NCI-H2081 (cell line): ENCODE measurements at regions not wholly inside any gene's neighbourhood (a gene's known extent, or its start where the extent isn't known, plus 50 kb on each side); places are given as distances from the start of the nearest gene placed in this dataset.
A peak's percentile ranks its signal among the peaks of the same experiment; 100 is the strongest.
"Not testable (repeated sequence)": the region's sequence is repeated elsewhere in the genome, so short reads cannot be mapped to it uniquely, and the experiment has no call there.

Source experiments
- DNase-seq, 2 experiments: peaks; one replicate each; lab custom pipeline; 2025; lab: John Stamatoyannopoulos, UW

DNA sequence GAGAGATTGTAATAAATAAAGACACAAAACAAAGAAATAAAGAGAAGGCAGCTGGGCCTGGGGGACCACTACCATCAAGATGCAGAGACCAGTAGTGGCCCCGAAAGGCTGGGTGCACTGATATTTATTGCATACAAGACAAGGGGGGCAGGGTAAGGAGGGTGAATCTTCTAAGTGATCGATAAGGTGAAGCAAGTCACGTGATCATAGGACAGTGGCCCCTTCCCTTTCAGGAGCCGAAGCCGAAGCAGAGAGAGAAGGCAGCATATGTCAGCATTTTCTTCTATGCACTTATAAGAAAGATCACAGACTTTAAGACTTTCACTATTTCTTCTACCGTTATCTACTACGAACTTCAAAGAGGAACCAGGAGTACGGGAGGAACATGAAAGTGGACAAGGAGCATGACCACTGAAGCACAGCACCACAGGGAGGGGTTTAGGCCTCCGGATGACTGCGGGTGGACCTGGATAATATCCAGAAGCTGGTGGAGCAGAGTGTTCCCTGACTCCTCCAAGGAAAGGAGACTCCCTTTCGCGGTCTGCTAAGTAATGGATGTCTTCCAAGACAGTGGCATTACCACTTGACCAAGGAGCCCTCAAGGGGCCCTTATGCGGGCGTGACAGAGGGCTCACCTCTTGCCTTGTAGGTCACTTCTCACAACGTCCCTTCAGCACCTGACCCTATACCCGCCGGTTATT, 126.4 kb downstream of the RBM46 start:
- not testable (repeated sequence) for DNase-seq

DNA sequence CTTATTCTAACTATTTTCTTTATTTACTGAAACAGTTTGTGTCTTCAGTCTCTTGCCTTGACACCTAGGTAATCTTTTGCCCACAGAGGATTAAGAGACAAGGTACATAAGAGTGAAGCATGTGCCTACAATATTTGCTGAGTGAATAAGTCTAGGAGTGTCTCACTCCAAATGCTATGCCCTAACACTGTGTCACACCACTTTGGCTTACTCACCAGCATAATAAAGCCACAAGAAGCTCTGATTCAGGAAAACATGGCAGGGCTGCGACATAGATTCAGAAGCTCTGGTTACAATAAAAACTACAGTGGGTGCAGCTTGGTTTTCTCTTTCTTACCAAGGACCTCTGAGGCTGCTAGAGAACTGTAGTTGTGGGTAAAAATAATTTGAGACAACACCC, 127.1 kb downstream of the RBM46 start:
- no peak for DNase-seq

DNA sequence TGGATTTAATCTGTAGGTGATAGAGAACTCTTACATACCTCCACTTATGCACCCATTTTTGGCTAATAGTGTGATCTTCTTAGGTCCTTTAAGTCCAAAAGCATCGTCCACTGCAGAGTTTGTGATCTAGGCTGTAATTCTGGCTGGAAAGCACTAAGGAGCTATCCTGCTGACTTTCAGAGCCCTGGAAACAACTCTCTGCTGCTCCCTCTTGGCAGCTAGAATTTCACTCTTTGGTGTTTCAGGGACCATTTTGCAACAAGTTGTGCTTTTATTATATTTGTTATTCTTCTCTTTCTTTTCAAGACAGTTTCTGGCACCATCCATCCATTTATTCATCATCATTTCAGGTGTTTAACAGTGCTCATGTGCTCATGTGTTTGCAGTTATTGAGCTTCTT, 130.0 kb downstream of the RBM46 start:
- no peak for DNase-seq

DNA sequence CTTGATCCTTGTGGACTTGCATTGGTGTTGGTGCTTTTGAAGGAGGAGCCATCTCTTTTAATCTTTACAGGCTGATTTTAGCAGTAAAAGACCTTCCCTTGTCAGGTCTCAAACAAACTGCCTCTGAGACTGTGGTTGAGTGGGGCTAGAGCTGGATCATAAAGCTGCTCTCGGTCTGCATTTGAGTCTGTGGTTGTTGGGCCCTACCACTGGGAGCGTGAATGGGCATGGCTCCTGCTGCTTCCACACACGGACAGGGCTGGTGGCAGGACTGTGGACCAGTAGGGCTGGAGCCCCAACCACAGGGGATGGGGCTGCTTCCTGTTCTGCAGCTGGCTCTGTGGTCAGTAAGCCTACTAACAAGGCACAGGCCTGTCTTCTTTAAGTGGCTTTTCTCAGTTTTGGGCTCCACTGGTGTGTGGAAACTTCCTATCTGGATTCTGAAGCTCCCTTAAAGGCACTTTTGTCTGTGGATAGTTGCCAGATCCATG, 130.6 kb downstream of the RBM46 start:
- DNase-seq: no peak

DNA sequence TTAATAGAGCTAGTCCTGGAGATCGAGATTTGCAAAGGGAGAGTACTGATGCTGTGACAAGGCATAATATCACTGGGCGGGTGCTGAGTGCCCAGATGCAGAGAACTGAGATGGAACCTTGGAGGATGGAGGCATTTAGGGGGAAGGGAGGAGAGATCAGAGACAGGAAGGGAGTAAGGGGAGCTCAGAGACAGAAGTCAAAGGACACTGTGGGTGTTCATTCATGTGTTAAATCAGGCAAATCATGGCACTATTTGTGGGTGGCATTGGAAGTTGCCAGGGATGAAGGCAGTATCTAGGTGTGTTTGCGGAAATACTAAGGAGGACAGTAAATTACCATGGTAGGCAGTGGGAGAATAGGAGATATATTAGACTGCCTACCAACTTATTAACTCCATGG, 135.0 kb downstream of the RBM46 start:
- DNase-seq: no peak

DNA sequence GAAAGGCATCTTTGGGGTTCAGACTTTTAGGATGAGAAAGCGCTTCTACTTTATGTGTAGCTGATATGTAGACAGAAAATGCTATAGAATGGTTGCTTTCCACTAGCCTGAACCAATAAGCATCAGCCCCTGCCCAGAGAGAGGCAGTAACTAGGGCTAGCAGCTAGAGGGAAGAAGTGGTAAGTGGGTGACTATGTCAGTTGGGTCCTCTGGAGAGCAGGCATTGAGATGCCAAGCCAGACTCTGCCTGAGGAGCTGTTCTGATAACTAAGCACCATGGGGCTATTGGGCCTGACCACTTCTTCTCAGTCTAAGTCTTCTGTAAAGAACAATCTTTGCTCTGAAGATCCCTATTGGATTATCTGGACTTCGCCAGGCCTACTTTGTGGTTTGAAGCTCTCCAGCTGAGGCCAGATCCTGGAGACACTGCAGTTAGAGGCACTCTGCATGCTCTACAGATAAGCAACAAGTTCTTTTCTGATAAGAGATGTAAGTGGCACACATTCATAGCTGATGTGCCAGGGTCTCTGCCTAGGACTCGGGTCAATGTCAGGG, 146.1 kb downstream of the RBM46 start:
- no peak for DNase-seq

DNA sequence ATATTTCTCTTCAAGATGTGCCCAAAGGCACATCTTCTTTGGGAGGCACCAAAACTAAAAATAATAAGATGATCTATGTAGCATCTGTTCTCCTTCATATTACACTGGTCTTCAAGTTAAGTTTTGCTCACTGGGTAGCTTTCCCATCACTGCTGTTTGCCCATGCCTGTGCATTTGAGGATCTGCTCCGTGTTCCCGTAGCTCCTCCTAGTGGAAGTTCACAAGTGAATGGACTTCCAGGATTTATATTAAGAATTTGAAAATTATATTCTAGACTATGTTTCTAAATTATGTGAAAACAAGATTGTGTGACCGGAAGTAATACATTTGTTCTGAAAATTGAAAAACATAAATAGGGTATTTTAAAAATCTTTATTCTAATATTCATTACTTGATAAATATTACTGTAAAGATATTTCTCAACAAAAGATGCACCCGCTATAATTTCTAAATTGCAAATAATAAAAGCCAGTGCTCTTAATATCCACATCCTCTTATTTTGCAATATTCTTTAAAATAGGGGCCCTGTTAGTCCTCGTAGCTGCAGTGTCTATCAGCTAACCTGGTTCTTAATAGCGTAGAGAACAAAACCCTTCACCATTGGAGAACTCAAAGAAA, 147.7 kb downstream of the RBM46 start:
- peak in 1 of 2 experiments; percentile 10 for DNase-seq

DNA sequence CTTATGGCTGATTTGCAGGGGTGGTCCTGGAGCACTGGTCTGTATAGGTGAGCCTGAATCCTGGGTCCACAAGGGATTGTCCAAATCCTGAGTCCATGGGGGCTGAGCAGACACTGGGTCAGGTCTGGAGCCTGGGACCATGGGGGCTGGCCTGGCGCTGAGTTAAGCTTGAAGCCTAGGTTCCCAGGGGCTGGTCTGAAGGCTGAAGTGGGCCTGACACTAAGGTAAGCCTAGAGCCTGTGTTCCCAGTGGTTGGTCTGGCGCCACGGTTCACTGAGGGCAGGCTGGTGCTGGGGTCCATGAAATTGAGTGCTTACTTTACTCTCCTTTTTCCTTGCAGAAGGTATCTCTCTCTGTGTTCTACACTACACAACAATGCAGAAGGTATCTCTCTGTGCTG, 155.8 kb downstream of the RBM46 start:
- no peak for DNase-seq

DNA sequence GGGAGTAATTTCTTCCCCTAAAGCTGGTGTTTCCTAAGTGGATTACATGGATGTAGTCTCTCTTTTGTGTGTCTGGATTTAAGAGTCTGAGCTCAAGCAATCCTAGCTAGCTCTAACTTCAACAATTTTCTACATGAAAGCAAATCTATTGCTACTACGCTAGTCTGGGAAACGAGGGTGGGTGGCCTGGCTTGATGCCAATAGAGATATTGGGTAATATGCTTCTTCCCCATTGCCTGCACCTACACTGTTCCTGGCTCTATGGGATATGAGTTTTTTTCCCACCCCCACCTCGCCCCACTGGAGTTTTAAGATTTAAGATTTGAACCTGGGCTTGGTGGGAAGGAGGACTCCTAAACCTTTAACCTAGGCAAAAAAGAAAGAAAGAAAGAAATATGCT, 158.8 kb downstream of the RBM46 start:
- no peak for DNase-seq

DNA sequence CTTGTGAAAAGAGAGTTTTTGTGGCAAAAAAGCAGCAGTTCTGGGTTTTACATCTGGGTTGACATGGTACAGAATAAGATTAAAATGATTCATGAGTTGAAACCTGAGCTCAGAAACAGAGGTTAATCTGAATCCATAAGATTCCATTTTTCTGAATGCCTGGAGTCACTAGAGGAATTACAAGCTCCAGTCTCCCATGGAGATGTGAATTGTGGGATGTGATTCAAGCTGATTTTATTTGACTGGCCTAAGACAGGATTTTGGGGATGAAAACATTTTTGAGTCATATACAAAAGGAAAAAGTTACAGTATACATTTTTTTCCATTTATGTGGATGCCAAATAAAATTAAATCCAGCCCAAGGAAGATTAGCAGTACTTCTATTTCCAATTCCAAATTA, 161.1 kb downstream of the RBM46 start:
- DNase-seq: no peak

DNA sequence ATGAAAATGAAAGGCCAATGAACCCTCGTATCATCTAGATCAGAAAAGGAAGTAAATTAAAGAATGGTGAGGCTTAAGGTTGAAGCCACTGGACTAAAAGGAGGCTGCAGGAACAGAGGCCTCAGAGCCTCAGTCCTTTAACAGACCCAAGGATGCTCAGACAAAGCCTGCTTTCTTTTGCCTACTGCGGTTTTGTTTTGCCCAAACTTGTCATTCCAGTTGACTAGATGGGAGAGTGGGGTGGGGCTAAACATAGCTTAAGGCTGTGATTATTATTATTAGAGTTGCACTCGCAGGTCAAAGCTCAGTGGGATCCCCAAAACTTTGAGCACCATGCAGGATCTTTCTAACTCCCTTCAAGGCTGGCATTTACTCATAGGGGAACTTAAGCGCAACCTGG, 163.9 kb downstream of the RBM46 start:
- DNase-seq: no peak

DNA sequence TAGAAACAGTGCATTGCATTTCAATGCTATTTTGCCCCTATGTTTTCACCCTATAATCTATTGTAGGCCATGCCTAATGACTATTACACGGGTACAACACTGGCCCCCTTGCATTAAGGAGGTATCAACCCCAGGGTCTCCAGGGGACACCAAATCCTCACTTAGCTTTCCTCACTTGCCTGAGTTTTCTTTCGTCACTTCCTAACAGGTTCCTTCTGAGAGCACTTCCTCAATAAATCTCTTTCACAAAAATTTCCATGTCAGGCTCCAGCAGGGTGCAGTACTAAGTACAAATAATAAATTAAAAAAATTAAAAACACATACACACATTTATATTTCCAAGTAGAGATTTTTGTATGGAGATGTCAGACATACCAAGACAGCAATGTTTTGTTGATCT, 165.0 kb downstream of the RBM46 start:
- no peak for DNase-seq

DNA sequence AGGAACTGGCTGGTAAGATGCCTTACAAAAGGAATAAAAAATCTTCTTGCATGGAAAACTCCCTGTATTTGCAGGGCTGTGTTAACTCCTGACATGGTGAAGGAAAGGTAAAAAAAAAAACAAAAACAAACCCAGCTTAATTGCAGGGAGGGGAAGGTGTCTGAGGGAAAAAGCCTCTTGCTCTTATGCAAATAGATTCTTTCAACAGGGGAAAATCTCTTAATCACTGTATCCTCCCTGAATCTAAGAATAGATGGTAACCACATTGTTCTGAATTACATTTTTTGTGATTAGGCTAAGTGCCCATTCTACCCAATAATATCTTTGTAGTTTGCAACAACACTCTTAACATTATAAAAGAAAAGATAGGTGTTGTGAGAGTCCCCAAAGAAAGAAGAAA, 172.6 kb downstream of the RBM46 start:
- no peak for DNase-seq

DNA sequence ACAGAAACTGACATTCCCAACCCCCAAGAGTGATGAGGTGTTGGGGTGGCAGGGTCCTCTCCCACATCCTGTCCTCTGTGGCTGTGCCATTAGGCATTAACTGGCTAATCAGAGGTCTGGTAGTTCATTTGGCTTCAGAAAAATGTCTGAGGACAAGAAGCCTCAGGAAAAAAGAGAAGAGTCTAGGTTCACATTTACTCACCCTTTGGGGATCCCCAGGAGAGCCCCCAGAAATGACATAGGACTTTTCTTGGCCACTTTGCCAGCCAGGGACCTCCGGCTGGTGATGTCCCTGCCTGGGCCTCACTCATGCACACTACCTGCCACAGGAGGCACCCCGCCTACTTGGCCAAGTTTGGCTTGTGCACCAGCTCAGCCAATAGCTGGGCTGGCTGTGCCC, 173.0 kb downstream of the RBM46 start:
- no peak for DNase-seq

DNA sequence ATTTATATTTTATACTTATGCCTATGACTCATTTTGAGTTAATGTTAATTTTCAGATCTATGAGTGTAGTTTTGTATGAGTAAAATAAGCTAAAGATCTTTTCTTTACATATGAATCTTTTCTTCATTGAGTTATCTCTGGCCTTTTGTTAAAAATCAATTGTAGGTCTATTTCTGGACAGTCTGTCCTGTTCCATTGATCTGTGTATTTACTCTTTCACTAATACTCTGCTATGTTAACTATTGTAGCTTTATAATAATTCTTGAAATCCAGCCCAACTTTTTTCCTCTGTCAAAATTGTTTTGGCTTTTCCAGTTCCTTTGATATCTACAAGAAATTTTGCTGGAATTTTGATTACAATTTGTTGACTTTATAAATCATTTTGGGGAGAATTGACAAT, 177.0 kb downstream of the RBM46 start:
- no peak for DNase-seq

DNA sequence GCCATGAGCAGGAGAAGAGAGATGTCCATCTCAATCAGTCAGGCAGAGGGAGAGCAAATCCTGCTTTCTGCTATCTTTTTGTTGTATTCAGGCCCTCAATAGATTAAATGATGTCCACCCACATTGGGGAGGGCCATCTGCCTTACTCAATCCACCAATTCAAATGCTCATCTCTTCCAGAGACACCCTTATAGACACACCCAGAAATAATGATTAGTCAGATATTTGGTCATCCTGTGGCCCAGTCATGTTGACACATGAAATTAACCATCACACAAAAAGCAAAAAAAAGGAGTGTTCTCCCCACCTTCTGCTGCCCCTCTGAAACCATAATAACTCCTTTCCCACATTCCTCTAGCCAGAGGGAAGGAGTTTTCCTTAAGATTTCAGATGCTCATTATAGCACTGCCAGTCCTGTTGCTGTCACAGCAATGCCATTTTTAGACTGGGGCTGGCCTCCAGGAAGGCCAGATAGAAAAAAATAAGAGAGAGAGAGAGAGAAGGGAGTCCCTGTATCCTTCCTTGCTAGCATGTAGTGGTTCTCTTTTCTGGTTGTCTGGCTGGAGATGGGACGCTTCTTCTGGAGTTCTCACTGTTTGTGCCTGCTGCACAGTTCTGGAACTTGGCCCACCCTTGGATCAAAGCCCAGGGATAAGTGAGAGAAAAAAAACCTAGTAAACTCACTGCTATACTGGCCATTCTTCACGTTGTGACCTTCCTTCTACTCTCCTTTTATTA, 177.7 kb downstream of the RBM46 start:
- no peak for DNase-seq

DNA sequence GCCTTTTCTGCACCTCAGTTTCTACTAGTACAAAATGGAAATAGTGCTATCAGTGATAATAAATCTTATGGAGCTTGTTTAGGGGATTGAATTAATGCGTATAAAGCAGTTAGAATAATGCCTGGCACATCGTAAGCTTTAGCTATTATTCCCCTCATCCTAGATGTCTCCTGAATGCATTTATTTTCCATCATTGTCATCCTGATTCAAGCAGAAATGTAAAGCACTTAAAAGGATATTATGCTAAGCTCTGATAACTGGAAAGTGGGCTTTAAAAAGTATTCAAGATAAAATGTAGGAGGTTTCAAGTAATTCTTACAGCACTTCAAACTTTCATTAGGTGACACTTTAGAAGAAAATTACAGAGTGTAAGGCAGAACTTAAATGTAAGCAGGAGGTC, 178.7 kb downstream of the RBM46 start:
- no peak for DNase-seq

DNA sequence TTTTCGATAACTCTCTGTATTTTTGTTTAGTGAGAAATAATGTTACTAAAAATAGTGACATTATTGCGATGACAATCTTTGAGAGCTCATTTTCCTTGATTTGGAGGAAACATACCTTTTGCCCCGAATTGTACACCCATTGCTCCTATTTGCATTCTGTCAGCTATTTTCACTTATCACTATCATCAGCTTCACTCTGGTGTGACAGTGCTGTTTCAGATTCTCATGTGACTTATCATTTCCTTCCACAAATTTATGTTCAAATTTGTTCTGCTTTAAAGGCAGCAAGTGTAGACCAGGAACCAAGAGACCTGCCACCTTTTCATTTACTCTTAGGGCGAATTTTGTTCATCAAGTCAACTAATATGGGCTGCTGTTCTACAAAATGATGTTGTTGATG, 179.4 kb downstream of the RBM46 start:
- no peak for DNase-seq

DNA sequence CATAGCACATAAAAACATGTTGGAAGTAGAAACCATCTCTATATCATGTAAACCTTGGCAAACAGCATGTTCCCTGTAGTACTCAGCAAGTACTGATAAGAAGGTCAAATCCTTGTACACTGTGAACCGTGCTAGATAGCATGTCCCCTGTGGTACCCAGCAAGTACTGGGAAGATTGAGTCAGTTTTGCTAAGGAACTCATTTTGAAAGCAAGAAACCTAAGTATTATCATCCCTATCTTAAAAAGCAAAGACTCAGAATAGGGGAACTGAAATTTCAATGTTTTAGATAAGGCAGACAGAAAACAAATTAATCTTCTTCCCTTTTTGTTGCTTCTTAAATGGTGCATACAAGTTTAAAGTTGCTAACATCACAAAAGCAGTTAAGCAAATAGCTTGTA, 180.2 kb downstream of the RBM46 start:
- no peak for DNase-seq

DNA sequence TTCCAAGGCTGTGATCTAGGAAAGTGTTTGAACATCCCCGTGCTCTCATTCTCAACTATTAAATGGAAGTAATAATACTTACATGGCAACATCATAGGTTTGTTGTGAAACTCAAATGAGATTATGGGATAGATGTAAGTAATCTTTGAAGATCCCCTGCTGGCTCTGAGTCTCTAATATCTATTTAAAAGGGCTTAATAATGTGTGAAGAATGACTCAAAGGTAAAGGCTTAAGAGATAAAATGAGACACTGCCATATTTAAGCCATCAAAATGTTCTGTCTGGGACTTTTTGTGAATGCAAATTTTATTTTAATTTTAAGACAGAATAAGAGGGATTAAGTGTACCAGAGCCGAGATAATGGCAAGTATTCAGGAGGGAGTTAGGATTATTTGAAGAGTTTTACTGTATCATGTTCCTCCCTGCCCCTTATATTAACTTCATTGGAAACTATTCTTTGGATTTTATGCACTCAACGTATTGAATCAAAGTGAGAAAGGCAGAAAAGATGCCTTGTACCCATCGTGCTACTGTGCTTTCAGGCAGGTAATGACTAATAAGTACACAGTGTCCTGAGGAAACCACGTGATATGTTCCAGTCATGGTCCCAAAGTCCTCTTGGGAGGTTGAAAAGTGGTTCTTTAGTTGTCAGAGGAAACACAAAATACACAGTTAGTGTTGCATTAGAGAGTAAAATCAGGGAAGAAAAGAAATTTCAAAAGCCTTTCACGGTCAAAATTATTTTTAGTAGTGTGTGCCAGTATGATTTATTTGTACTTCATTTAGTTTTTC, 192.4 kb downstream of the RBM46 start:
- no peak for DNase-seq

DNA sequence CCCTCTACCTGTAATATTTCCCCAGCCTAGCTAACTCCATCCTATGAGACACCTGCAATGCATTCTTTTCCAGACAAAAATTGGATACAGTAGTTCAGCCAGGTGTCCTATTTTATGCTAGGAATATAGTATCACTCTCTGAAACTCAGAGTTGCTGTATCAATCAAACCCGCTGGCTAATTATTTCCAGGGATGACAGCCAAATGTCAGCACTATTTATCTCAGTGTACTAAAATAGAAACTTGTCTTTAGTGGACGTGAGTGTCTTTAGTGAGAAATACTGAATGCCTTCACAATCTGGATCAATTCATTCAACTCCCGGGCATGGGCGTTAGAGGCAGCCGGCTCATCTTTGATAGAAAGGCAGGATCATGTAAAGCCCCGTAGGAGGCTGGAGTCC, 196.2 kb downstream of the RBM46 start:
- DNase-seq: no peak
